Adrenal gland (tissue), 9 donors: ENCODE measurements at regions not wholly inside any gene's neighbourhood (a gene's known extent, or its start where the extent isn't known, plus 50 kb on each side); places are given as distances from the start of the nearest gene placed in this dataset.
A peak's percentile ranks its signal among the peaks of the same experiment; 100 is the strongest.

Experiments used
- DNase-seq, 7 donors: peaks; one replicate each; pipeline ENCODE4 v3.0.0-alpha.2; 2019 to 2020
- H3K27ac ChIP-seq, 5 donors: fragments of 200-600 bp; sonication (generic) in 4 of 5; 1 replicate in 3 of 5; 2 replicates in 2 of 5; pipeline versions ENCODE4 v1.5.1 to v1.8.0; 2016 to 2020; ENCODE audit warnings: mild to moderate bottlenecking in 1 of 5
- H3K27me3 ChIP-seq: fragments of 200-600 bp; 2 replicates; pipeline ENCODE4 v1.8.0; 2021
- H3K36me3 ChIP-seq, 2 donors: fragments of 200-600 bp; replicated peaks in 1 of 2; 1 replicate in 1 of 2; 2 replicates in 1 of 2; pipeline versions ENCODE4 v1.5.1 to v1.8.0; 2018 to 2022
- H3K4me1 ChIP-seq, 2 donors: fragments of 200-600 bp; replicated peaks in 1 of 2; 1 replicate in 1 of 2; 2 replicates in 1 of 2; pipeline versions ENCODE4 v1.5.1 to v1.8.0; 2018 to 2021
- H3K4me3 ChIP-seq, 4 donors: fragments of 200-600 bp; sonication (generic) in 3 of 4; one replicate each; pipeline ENCODE4 v1.5.1; 2016 to 2018
- H3K9me3 ChIP-seq, 3 donors: fragments of 200-600 bp; sonication (generic) in 1 of 3; replicated peaks in 1 of 3; 1 replicate in 2 of 3; 2 replicates in 1 of 3; pipeline versions ENCODE4 v1.5.1 to v1.8.0; 2016 to 2021
- CTCF ChIP-seq, 6 experiments: fragments of 450-650 bp in 4 of 6; fragments of 200-600 bp in 2 of 6; sonication (generic) in 1 of 6; IDR thresholded peaks; 1 replicate in 5 of 6; 2 replicates in 1 of 6; pipeline versions ENCODE4 v1.5.1 to v1.8.0; 2016 to 2021; ENCODE audit warnings: antibody characterized with exemption in 6 of 6, mild to moderate bottlenecking in 2 of 6, moderate library complexity in 1 of 6
- POLR2A ChIP-seq, 2 donors: fragments of 450-650 bp; IDR thresholded peaks; one replicate each; pipeline ENCODE4 v1.6.1; 2017; ENCODE audit warnings: antibody characterized with exemption in 2 of 2, mild to moderate bottlenecking in 2 of 2, moderate library complexity in 1 of 2
- WGBS, 4 donors: extraction: QIAGEN DNeasy Blood & Tissue Kit in 2 of 4; methylation state at CpG; one replicate each; pipeline versions ENCODE4 v1.1.5 to v1.1.7; 2013 to 2017; 5-methylcytosine and 5-hydroxymethylcytosine counted together
- intact Hi-C, 2 donors: fragments of 100-400 bp; cut with DNase I; formaldehyde crosslinking; loops; one replicate each; pipeline versions ENCODE4 v1.14.1 to v1.15.0; 2022 to 2023
- donor health status: healthy with polysubstance abuse.
- donor health status: Bipolar disorder and iron deficiency.
- donor health status: DM: yes; HTN: yes; CAD: no.
- donor health status: DM: no; HTN: no; CAD: no.
- donor health status: DM: no; HTN: no; CAD: no.

DNA sequence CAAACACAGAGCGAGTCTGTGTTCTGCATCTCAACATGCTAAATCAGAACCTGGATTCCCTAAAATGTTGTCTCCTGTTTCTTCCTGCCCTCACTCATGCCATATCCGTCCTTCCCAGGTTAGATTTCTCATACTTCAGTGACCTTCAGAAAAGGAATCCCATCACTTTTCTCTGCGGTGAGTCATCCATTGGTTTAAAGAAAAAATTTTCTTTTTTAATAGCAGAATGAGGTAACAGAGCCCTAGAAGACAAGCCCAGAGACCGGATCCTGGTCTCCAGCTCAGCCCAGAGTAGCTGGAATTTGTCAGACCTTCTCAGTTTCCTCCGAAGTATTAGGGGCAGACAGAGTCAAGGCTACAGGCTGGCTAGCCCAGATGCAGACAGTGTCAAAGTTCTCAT is 143.2 kb upstream of the DMRT1 start:
- intact Hi-C loops = no loop called here
- H3K4me3 ChIP-seq = no peak overlapping the region

DNA sequence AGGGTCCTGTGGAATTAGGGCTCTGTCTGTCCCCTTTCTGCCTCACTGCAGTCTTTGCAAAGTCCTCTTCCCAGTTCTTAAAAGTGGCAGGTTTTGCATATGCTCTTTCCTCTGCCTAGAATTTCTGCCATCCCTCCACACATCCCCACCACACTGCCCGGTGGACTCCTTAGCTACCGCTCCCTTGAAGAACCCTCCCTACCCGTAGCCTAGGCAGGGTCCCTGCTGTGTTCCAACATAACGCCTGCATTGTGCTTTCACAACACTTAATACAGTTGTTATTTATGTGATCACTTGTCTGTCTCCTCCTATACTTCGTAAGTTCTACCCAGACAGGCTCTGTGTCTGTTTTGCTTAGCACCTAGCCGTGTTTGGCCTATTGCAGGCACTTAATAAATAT is 142.5 kb upstream of the DMRT1 start:
- Histone ChIP-seq H3K27me3 (no peaks in the 10 kb centered on the region), H3K36me3 (no peaks in the 10 kb centered on the region), H3K4me3 (no peak overlapping the region), H3K9me3 (no peaks in the 10 kb centered on the region), H3K4me1 (peaks cover 13 to 37% of the 10 kb centered on the region in 2 donors), H3K27ac (no peak overlapping the region)
- TF ChIP-seq CTCF (IDR thresholded peaks at IDR 0.05) (no peak), POLR2A (IDR thresholded peaks at IDR 0.05) (no peak)
- DNase-seq = no peak
- intact Hi-C loops = no loop called here
- 86 to 93% (median 89%) methylated on average over 6 of the region's 6 CpGs for WGBS, 4 donors

More for the DNA sequence above, 143.2 kb upstream of the DMRT1 start:
- Histone ChIP-seq H3K9me3 (no peaks in the 10 kb centered on the region), H3K36me3 (no peaks in the 10 kb centered on the region), H3K27me3 (no peaks in the 10 kb centered on the region), H3K4me1 (peaks cover 13 to 42% of the 10 kb centered on the region in 2 donors), H3K27ac (peak overlapping the region in 1 of 5 donors; percentile 53)
- TF ChIP-seq POLR2A (IDR thresholded peaks at IDR 0.05) (no peak), CTCF (IDR thresholded peaks at IDR 0.05) (no peak)
- no peak for DNase-seq
- WGBS, 4 donors = 52 to 64% (median 59%) methylated on average over 5 of the region's 5 CpGs

DNA sequence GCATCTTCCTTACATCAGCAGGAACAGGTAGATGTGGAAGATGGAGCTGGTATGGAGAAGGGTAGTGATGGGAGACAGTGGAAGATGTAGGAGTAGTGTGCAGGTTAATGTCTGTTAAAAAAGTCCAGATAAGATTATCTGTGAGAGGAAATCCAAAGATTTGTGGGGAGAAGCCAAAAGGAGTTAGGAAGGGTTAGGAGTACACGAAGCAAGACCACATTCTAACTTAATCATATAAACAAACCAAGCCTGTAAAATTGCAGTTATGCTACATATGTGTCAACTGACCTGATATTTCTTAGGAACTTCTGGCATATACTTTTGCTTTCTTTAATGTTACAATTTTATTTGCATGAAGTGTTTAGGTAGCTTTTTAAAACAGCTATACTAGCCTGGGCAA is 142.1 kb upstream of the DMRT1 start:
- no peaks in the 10 kb centered on the region for H3K36me3 ChIP-seq
- H3K4me1 ChIP-seq = peaks cover 13 to 33% of the 10 kb centered on the region in 2 donors
- H3K27me3 ChIP-seq = no peaks in the 10 kb centered on the region
- intact Hi-C loops = no loop called here
- TF ChIP-seq CTCF (IDR thresholded peaks at IDR 0.05) = no peak
- no peak overlapping the region for H3K27ac ChIP-seq
- WGBS, 4 donors = 68 to 86% (median 80%) methylated on average over 1 of the region's 1 CpG
- no peak for DNase-seq
- no peaks in the 10 kb centered on the region for H3K9me3 ChIP-seq
- no peak overlapping the region for H3K4me3 ChIP-seq

DNA sequence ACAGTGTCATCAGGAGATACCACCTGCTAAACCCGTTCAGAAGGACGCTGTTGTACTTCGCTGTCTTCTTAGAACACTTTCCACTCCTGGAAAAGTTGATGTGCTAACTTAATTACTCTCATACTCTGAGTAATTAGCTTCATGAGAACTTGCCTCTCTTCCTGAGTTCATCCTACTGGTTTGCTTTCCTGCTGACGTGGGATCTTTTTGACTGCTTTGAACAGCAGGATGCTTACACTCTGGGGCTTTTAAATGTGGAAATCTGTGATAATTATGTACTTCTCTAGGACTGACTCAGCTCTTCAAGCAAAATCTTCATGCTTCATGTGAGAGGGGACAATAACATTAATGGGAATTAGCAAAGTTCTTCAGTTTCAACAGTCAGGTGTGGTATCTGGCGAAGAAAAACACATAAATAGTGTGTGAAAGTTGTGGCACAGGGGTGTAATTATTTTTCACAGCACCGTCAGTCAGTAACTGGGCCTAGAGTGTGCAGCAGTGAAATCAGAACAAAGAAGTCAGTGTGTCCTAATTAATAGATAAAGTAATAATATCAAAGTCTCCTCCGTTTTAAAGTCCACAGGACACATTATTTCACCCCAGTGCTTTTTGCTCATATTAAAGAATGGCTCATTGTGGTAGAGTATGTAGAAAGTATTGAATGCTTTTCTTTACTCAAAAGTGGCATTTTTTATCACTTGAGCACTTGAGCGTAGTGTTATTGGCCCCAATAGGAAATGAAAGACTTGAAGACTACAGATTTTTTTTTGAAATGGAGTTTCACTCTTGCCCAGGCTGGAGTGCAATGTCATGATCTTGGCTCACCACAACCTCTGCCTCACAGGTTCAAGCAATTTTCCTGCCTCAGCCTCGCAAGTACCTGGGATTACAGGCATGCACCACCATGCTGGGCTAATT is 140.9 kb upstream of the DMRT1 start:
- Histone ChIP-seq H3K27me3 (no peaks in the 10 kb centered on the region), H3K9me3 (no peaks in the 10 kb centered on the region), H3K36me3 (no peaks in the 10 kb centered on the region), H3K4me3 (no peak overlapping the region), H3K4me1 (peaks cover 6 to 21% of the 10 kb centered on the region in 2 donors), H3K27ac (no peak overlapping the region)
- DNase-seq = no peak
- intact Hi-C loops = no loop called here
- TF ChIP-seq POLR2A (IDR thresholded peaks at IDR 0.05) (no peak), CTCF (IDR thresholded peaks at IDR 0.05) (no peak)
- WGBS, 4 donors = 84 to 91% (median 87%) methylated on average over 9 of the region's 9 CpGs
